Fibroblast of skin of left quadriceps (primary cell): ENCODE measurements at regions not wholly inside any gene's neighbourhood (a gene's known extent, or its start where the extent isn't known, plus 50 kb on each side); places are given as distances from the start of the nearest gene placed in this dataset.

Experiments
- DNase-seq, 2 experiments: peaks; one replicate each; pipeline ENCODE4 v3.0.0-alpha.2; 2013; ENCODE audit warnings: low read depth in 2 of 2

DNA sequence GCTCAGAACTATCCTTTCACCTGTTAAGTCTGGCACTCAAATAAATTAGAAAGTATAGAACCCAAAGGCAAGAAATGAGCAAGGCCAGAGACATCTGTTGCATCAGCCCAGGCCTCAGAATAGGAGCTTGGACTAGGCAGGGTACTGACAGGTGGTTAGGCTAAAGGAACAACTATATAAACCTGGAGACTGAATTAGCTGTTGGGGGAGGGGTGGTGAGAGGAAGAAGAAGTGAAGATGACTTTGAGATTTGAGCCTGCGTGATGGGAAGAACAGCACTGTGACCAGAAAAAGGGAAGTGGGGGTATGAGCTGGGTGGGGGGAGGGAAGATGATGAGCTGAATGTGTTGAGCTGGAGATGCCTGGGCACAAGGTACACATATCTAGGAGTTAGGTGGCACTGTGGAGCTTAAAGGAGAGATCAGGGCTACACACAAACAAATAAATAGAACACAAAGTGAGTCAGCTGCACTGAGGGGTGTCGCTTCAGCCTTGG lies 244.7 kb downstream of the PTEN start:
- DNase-seq: no peak

DNA sequence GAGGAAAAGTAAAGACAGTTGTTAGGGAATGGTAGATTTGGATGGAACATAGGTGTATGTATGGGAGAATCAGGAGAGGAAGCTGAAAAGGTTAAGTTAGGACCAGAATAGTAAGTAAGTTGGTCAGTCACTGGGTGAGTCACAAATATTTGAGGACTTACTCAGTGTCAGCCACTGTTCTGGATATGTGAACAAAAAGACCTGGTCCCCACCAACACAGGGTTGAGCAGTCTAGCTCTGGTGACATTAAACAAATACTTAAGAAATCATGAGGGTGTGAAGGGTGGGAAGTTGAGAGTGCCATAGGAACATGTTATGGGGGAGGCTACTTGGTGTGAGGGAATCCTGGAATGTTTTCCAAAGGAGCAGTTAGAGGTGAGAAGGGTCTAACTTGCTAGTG lies 246.9 kb downstream of the PTEN start:
- no peak for DNase-seq

DNA sequence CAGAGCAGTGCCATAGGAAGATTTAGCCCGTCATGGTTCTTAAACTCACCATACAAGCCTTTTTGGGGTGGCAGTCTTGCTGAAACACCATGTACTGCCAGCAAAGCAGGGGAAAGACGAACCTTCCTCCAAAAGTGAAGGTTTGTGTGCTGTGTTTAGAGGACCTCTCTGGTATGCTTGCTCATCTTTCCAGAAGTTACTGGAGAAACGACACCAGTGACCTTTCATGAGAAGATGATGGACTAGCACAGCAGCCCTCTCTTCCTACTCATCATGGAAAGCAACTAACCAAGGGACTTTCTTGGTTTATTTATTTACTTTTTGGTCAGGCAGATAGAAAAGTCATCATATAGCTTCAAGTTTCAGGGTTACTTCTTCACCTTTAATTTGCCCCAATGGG lies 247.4 kb downstream of the PTEN start:
- no peak for DNase-seq

DNA sequence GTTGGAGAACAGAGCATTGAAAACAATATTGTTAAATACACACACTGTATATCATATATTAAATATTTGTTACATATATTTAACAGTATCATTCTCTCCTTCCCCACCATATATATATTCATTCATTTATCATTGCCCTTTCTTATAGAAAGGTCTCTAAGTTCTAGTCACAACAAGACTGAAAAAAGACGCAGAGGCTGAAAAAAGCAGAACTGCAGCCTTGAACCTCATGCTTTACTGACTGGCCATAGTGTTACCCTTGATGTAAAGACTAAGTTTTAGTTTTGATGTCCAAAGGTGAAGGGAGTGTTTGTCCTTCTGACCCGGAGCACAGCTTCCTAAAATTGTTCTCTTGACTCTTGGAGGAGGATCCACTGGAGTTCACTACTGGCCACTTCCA lies 247.9 kb downstream of the PTEN start:
- DNase-seq: no peak

DNA sequence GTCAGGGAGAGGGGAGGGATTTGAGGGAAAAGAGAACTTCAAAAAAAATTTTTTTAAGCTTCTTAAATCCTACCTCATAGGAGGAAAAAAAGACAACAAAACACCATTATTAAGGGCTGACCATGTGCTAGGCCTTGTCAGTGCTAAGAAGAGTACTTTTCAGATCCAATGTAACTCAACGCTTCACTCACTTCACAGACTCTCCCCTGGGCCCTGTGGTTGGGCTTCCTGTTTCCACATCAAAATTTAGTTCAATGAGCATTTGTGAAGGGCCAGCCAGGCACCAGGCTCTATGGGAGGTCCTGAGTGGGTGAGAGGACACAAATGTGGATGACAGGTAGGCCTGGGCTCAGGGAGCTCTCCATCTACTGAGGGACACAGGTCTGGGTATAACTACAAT lies 249.8 kb downstream of the PTEN start:
- DNase-seq: peak in 1 of 2 experiments; percentile 25

DNA sequence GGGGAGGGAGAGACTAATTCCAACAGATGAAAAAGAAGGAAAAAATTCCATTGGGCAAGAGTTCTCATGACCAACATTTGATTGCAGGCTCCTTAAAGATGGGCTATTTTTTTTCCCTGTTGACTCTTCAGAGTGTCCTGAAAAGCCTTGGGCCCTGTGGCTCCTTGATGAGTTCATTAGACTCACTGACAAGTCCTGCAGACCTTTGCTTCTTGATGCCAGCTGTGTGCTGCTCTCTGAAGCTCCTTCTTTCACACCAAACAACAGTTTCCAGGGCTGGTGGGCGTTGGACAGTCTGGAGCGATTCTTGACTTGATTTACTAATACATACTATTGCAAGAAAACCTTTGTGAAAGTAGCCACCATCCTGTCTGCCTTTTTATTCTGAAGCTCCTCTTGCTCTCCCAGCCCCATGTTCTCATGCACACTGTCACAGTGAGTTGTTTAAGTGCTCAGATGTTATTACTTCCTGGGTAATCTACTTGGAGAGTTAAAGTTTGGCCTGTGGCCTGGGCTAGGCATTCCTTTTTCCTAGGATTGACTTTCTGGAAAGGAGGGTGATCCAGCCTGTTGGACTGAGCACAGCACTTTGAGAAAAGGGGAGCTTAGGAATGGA lies 250.3 kb downstream of the PTEN start:
- DNase-seq: no peak

DNA sequence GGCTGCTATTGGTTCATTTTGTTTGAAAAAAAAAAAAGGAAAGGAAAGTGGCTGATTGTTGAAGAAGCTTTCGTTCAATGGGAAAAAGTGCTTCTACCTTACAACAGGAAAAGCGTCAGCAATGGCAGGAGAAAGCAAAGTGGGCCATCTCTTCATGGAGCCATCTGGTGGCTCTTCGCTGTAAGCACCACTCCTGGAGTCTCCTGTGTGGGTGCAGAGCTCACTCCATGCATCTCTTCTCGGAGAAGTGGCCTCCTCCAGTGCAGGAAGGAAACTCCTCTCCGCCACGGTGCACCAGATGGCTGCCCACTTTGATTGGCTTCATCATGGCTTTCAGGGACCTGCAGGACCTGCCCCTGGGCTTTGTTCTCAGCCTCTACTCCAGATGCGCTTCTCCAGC lies 250.9 kb downstream of the PTEN start:
- no peak for DNase-seq

DNA sequence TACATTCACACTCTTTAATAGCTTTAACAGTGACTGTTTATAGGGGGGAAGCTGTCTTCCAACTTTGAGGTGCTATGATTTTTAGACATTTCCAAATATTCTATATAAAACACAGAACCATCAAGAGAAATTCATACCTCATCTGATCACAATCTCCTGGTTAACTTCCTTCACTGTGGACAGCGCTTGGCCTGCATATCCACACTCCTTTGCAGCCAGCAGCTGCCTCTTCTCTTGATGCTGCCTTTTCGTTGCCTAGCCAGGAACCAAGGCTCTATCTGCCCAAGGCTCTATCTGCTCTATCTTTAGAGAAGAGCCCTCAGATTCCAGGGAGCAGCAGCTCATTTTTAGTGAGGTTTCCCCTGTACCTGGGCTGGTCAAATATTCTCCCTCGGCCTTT lies 252.0 kb downstream of the PTEN start:
- DNase-seq: no peak

DNA sequence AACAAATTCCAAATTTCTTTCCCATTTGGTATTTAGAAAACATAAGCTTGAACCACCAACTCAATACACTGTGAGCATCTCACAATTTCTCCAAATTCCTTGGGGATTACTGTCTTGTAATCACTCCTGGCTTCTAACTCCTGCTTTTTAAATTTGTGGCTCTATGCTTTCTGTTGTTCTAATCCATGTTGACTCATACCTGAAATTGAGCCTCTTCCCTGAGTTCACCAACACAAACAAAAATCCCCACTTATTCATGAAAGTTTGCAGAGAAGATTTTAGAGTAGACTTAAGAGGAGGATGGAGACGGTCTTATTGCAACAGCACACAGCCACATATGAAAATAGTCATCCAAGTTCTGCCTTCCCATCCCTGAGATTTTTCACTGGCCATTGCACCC lies 252.5 kb downstream of the PTEN start:
- DNase-seq: peak in 1 of 2 experiments; percentile 50

DNA sequence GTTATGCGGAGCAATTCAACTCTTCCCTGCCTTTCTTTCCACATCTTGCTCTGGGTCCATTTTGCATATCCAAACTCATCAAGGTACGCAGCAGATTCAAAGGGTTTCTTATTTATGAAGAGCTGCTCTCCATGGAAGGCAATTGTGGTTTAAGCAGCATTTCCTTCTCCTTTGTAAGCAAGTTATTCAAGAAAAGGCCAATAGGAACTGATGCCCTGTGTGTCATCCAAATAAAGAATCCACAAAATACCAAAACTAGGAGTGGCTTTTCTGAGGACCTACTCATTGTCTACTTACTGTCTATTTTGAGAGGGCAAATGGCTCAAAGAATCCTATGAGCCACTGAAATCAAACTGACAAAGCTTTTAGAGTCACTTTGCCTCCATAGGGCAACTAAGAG lies 253.1 kb downstream of the PTEN start:
- no peak for DNase-seq

DNA sequence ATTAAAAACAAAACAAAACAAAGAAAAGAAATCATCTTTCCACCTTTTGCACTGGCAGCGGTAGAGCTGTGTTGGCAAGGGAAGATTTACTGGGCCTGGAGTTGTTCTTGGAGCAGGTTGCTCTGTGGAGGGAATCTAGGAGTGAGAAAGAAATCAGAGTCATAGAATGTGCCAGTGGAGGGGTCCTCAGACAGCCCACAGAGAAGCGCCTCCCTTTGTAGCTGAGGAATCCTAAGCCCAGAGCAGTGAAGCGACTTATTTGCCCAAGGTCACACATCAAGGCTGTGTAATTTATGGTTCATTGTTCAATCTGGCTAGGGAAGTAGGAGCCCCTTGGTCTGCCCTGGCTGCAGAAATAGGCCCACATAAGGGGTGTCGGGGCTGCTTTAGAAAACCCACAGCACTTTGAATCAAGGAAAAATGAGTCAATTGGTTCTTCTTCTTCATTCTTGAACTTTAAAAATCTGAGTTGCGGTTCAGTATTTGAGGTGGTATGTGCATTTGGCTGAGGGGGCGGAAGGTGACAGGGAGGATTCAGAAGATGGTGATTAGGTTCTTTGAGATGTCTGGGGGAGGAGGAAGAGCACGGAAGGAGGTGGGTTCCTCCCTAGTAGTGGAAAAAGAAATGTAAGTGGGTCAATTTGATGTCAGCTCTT lies 253.7 kb downstream of the PTEN start:
- DNase-seq: no peak

DNA sequence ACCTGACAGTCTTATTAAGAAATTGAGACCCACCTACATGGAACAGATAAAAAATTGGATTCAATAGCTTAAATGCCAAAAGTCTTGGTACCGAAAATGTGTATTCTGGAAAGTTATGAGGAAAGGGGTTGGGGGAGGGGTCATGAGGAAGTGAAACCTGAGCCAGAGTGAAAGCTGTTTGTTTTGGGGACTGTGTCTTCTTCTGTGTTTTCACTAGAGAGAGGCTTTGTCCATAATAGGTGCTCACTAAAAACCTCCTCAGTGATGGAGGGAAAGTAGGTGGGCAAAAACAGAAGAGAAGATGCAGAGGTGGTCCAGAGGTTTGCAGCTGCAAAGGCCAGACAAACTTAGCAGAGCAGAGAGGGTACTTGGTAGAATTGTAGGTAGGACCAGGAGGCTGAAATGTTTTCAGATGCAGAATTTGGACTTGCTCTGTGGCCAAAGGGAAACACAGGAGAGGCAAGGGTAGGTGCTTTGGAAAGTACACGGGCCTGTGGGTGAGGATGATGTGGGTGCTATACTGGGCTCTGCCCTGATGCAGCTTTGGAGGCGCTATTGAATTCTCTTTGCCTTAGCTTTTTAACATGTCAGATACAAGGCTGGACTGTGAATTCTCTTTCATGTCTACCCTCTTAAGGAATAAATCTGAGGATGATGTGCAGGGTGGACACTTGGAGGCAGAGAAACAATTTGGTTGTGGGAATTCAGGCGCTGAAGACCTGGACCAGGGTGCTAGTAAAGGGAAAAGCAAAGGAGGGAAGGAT lies 254.6 kb downstream of the PTEN start:
- DNase-seq: no peak

DNA sequence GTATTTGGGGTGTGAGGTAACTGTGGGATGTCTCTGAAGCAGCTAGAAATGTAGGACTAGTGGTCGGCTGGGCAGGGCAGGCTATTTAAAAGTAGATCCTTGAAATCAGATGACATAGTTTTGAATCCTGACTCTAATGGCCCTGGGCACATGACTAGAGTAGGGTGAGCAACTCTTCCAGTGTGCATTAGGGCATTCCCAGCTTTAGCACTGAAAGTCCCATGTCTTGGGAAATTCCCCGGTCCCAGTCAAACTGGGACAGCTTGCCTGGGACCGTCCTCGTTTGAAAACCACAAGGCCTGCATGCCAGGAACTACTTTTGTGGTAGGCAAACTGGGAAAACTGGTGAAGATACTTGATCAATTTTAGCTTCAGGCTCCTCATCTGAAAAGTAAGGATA lies 255.3 kb downstream of the PTEN start:
- no peak for DNase-seq

DNA sequence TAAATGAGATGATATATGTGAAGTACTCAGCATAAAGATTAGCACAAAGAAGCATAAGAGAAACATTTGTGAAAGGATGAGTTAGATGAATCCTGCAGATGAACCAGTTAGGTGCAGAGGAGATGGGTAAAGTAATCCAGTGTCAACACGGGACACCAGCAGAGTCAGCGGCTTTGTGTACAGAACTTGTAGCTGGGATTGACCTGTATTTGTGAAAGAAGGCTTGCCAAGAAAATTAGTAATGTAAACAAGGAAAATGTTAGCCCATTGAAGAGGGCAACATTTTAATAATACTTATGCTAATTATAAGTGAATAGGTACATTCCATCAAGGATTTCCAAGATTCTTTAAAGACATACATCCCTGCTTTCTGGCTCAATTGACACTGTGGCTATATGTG lies 255.7 kb downstream of the PTEN start:
- no peak for DNase-seq

DNA sequence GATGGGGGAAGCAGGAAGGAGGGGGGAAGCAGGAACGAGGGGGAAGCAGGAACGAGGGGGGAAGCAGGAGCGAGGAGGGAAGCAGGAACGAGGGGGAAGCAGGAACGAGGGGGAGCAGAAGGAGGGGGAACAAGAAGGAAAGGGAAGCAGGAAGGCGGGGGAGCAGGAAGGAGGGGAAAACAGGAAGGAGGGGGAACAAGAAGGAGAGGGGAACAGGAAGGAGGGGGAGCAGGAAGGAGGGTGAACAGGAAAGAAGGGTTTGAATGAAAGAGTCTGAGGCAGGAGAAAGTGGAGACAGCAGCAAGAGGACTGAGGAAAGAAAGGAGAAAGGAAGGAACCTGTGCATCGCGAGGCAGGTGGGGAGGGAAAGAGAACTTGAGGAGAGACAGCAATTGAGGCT lies 256.6 kb downstream of the PTEN start:
- no peak for DNase-seq

DNA sequence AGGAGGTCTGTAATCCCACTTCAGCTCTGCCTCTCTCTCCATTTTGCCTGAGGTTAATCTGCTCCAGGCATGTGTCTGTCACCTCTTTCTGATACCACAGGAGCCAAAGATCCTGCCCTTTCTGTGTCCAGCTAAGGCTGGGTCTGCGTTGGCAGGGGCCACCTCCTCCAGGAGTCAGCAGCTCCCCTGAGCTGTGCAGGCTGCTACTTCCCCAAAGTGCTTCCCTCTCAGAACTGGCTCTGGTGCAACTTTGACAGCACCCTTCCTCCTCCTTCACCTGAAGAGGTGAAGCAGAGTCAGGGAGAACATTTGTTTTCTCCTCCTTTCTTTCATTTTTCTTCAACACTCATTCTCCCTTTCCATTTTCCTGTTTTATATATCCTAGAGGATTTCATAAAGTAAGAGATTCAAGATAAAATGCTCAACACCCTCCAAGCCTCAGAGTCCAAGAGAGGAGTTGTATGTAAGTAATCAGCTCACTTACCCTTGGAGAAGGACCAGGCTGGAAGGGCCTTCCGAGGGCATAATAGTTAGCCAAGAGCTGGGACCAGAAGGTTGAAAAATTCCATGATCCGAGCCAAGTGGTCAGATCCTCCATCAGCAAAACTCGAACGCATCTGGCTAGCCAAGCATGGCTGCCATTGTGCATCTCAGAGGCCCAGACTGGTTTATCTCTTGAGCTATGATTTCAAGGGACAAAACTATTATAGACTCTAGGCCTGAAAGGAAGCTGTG lies 257.3 kb downstream of the PTEN start:
- no peak for DNase-seq

DNA sequence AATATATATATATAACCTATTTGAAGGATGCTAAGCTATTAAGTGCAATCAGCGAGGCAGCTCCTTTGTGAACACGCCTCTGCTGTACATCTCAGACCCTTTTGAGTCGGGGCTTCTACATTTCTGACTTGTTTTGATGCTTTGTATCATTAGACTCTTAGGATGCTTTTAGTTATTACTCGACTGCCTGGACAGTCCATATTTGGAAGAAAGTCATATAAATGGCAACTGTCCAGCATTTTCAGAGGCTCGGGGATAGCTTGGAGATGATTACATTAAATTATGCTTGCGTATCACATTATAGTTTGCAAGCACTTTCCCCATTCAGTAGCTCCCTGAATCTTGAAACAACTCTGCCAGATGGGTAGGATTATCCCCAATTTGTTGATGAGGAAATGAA lies 257.9 kb downstream of the PTEN start:
- no peak for DNase-seq

DNA sequence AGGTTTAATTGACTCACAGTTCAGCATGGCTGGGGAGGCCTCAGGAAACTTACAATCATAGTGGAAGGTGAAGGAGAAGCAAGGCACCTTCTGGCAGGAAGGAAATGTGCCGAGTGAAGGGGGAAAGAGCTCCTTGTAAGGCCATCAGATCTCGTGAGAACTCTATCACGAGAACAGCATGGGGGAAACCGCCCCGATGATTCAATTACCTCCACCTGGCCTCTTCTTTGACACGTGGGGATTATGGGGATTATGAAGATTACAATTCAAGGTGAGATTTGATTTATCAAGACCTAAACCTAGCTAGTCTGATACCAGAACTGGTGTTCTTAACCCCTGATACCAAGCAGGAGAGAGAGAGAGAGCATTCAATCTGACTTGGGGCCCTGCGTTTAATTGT lies 258.7 kb downstream of the PTEN start:
- DNase-seq: no peak

DNA sequence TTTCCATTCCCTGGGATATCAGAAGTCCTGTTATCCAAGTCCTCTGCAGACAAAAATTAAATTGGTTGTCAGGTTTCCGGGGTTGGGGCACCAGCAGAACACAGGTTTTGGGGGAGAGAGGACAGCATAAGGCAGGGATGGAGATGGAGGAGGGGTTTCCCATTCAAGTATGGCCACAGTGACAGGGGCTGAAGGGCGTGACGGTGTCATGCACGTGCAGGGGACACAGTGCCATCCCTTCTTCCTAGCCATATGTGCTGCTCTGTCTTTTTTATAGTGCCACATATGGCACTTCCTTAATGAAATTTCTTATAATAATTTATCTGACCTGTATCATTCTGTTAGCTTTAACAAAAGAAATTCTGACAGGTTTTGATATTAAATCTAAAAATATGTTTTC lies 259.2 kb downstream of the PTEN start:
- no peak for DNase-seq

DNA sequence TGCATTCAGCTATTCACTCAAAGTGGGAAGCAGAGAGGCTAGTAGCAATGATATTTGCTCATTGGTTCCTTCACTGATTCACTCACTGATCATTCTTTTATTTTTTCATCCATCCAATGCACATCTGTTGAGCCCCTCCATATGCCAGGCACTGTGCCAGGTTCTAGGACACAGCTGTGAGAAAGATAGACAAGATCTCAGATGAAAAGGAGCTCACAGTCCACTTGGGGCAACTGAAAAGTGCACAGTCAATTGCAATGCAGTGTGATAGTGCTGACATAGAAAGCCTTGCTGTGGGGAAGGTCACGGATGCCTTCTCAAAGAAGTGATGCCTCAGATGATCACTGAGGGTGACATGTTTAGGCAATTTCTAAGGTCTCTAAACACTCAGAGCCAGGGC lies 262.3 kb downstream of the PTEN start:
- DNase-seq: no peak

DNA sequence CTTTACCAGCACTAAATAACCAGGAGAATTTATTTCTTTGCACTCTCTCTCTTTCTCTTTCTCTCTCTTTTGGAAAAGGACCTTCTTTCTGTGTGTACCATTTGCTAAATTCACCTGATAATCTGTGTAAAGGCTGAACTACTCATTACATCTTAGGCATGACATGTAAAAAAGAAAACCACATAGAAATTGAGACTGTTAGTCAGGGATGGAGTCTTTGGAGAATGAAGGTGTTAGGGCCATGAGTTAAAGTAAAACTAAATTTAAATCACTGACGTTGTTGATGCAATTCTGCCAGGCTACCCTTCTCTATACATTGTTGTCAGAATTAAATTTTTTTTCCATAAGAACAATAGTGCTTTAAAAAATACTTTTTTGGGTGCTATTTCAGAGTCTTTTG lies 263.3 kb downstream of the PTEN start:
- DNase-seq: no peak

DNA sequence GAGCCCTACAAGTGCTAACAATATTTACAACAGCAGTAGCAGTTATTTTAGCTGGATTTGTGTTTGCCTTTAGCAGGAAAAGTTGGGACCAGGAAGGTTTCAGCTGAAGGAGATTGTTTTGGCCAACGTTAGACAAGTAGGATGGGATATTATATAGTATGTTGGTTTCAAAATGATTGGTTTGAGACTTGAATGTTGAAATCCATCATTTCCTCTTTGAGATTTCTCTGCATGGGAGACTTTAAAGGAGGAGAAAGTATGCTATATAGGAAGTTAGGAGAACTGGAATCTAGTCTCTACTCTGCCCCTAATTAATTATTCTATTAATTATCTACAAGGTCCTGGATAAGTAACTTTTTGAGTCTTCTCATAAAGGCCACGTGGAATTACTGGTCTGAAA lies 263.8 kb downstream of the PTEN start:
- no peak for DNase-seq
